HEK293T (cell line): ENCODE measurements at regions not wholly inside any gene's neighbourhood (a gene's known extent, or its start where the extent isn't known, plus 50 kb on each side); places are given as distances from the start of the nearest gene placed in this dataset.

Source experiments
- BHLHE40 ChIP-seq: fragments of 450-650 bp; IDR thresholded peaks from 2 replicates; pipeline ENCODE4 v1.6.1; 2016; ENCODE audit warnings: mild to moderate bottlenecking, moderate library complexity, borderline replicate concordance
- FOXA1 ChIP-seq: fragments of 450-650 bp; IDR thresholded peaks from 2 replicates; pipeline ENCODE4 v1.6.1; 2016; ENCODE audit warnings: mild to moderate bottlenecking
- FOXK2 ChIP-seq: fragments of 450-650 bp; IDR thresholded peaks from 2 replicates; pipeline ENCODE4 v1.6.1; 2016; ENCODE audit warnings: mild to moderate bottlenecking
- FOXM1 ChIP-seq: fragments of 450-650 bp; IDR thresholded peaks from 2 replicates; pipeline ENCODE4 v1.6.1; 2017; ENCODE audit warnings: mild to moderate bottlenecking, borderline replicate concordance
- LEF1 ChIP-seq: fragments of 450-650 bp; IDR thresholded peaks from 2 replicates; pipeline ENCODE4 v1.6.1; 2017; ENCODE audit warnings: mild to moderate bottlenecking, borderline replicate concordance
- SP1 ChIP-seq: fragments of 450-650 bp; IDR thresholded peaks from 2 replicates; pipeline ENCODE4 v1.6.1; 2017
- SUZ12 ChIP-seq: fragments of 450-650 bp; IDR thresholded peaks from 2 replicates; pipeline ENCODE4 v1.6.1; 2016; ENCODE audit warnings: mild to moderate bottlenecking
- TARDBP ChIP-seq: fragments of 450-650 bp; IDR thresholded peaks from 2 replicates; pipeline ENCODE4 v1.6.1; 2016
- ZNF384 ChIP-seq: fragments of 450-650 bp; IDR thresholded peaks from 2 replicates; pipeline ENCODE4 v1.6.1; 2016

GRCh38 chr2:212711856-212712255 is 173.3 kb upstream of the ERBB4 start:
- TF ChIP-seq BHLHE40, result no peak
- TF ChIP-seq FOXM1, result no peak
- no peak for TF ChIP-seq SUZ12
- TF ChIP-seq FOXA1, result no peak
- TF ChIP-seq ZNF384, result no peak
- TF ChIP-seq TARDBP, result no peak
- TF ChIP-seq LEF1, result no peak
- TF ChIP-seq FOXK2, result no peak
- no peak for TF ChIP-seq SP1
